ENCODE measurements at regions not wholly inside any gene's neighbourhood (a gene's known extent, or its start where the extent isn't known, plus 50 kb on each side); places are given as distances from the start of the nearest gene placed in this dataset.

DNA sequence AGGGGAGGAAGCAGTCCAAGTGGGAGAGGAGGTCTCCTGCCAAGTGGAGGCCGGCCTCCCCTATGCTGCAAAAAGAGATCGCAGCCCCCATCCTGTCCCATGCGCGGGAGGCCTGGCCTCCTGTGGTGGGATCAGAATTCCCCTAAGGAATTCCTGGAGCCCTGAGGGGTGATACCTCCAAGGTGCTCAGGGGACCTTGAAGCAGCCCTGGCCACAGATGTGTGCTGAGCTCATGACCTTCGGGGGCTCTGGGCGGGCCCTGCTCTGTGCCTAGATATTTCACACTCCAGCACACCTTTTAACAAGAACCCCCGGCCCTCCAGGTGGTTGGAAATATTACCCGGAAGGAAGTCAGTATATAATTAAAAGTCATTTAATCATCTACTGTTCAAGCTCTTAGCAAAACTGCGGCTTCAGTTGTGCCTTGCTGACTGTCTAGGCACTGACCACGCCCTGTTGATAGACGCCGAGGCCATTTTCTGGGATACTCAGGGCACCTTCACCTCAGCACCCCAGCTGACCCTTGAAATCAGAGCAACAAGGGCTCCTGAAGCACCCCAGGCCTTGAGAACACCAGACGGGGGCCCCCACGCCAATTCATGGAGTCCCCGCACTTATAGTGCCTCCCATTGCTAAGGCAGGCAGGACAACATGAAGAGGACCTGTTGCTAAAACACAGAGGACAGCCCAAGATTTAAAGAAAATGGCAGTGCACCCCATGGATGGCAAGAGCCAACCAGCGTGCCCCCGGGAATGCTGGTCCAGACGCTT lies 119.1 kb downstream of the NDUFA10 start:
- DNase-seq (ENCODE audit: low read depth): no peak

DNA sequence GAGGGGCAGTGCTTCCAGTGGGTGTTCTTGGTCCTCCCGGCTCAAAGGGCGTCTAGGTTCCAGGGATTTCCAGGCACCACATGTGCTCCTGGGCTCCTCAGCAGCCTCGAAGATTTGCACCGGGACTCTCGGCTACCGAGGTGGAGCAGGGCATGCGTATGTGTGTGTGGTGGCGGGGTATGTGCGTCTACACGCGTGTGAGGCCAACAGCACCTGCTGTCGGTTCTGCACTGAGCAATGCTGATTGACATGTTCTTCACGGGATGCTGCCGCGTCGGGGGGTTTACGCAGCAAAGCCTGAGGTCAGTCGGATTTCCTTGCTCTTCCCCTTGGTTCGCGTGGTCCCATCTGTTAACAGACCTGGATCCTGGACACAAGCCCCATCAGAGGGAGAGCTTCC lies 119.8 kb downstream of the NDUFA10 start:
- no peak for DNase-seq (ENCODE audit: low read depth)

DNA sequence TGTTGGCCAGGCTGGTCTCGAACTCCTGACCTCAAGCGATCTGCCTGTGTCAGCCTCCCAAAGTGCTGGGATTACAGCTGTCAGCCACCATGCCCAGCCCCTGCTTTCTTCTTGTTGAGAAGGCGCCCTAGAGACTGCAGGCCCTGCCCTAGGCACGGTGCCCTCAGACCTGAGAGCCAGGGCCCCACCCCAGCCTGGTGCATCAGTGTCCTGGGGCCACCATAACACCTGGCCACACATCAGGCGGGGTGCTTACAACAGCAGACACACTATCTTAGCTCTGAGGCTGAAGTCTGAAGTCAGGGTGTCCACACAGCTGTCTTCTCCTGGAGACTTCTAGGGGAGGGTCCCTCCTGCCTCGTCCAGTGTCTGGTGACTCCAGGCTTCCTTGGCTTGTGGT lies 120.6 kb downstream of the NDUFA10 start:
- DNase-seq (ENCODE audit: low read depth): no peak

DNA sequence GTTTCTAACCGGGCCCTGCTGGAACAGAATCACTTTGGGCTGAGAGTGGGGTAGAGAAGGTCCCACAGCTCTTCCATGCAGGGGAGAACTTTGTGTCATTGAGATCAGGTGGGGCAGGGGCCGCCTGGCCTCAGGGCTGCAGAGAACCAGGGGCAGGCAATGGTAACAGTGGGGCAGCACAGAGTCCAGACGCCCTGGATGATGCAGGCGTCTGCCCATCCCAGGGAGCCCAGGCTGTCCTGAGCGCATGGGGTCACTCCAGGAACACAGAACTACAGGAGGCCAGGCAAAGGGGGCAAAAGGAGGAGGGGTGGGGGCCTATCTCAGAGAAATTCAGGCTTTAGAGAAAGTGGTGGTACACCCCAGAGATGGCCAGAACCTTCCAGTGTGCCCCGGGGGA lies 121.3 kb downstream of the NDUFA10 start:
- DNase-seq (ENCODE audit: low read depth): no peak

DNA sequence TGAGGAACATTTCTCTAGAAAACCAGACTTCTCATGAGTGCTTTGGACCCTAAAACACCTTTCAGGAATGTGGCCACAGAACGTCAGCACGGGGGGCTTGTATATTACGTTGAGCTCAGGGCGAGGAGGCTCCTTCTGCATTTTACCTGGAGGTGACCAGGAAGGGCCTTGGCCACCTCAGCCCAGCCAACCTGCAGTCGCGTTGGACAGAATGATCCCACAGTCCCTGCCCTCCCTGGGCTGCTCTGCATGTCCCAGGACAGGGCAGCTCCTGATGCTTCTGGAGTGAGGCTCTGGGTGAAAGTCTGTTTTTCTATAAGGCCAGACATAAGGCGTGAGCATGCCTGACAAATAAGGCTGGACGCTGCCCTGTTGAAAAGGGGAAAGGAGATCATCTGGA lies 121.9 kb downstream of the NDUFA10 start:
- DNase-seq (ENCODE audit: low read depth): no peak

DNA sequence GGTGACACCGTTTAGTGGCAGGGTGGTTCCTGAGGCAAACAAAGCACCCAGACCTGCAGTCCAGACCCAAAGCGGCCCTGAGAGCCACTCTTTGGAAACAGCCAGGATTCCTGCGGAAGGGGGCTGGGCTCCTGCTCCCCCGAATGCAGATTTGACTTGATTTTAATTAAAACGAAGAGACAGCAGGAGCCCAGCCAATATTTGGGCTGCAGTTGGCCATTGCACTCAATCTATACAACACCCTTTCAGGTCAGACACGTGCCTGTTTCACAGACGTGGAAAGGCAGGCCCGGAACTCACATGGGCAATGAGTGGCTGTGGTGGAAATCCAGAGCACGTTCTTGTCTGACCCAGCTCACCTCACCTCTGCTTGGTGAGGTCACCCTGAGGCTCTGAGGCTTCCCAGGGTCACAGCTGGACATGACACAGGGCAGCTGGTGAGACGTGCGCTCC lies 122.4 kb downstream of the NDUFA10 start:
- DNase-seq (ENCODE audit: low read depth): no peak

DNA sequence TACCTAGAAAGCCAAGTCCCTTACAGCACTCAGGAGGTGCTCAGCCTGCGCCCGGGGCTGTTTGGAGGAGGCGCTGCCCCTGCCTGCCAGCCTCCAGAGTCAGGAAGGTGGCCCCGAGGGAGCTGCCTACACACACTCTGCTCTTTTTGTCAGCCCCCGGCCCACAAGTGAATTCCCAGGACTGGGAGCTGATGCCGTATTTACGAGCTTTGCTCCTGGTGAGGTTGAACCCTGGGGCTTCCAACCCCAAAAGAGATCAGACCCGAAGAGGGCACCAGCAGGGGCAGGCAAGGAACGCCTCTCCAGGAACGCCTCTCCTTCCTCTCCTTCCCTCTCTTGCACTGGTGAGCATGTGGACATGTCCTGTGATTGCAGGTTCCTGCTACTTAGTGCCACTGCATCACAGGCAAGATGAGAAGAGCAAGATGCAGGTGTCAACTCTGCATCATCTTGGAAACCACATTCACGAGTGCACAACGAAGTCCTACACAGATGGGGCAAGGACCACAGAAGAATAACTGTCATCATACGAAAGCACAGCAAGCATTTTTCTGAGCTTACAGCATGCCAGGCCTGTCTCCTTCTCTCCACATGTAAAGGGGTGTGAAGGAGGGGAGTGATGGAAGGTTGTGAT lies 126.7 kb downstream of the NDUFA10 start:
- DNase-seq (ENCODE audit: low read depth): no peak

DNA sequence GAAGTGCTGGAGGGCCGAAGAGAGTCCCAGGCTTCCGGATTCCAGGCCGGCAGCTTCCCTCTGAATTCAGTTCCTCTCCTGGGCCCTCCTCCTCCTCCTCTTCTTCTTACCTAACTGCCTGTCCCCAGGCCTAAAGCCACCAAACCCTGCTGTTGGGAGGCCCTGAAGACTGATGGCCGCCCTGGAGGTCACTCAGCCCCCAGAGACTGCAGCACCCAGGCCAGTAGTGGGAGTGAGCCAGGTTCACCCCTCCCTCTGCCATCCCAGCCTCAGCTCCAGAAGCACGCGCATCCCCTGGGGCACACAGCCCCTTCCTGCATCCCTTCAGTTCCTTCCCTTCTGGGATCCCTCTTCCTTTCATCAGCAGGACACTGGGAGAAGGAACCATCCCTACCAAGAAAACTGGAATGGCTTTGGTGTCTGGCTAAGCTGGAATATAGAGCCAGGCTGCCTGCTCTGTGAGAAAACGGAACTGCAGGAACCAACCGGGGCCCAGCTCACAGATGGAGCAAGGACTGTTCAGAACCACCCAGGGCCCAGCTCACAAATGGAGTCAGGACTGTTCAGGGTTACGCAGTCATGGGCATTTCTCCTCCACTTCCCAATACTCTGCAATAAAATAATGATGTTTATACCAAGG lies 127.4 kb downstream of the NDUFA10 start:
- DNase-seq (ENCODE audit: low read depth): no peak

DNA sequence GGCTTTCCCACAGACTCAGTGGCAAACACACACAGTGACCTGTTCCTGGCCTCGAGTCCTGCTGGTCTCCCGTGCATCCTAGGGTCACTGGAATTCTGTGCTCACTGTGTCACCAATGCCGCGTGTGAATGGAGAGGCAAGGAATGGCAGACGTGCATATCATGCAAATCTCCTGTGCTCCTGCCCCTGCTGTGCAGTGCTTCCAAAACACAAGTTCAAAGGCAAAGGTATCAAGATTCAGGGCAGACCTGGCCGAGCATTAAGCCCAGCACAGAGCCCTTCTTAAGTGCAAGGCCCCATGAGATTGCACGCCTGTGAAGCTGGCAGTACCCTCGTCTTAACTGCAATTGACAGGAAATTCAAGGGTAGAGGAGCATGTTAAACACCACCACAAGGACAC lies 129.1 kb downstream of the NDUFA10 start:
- no peak for DNase-seq (ENCODE audit: low read depth)

DNA sequence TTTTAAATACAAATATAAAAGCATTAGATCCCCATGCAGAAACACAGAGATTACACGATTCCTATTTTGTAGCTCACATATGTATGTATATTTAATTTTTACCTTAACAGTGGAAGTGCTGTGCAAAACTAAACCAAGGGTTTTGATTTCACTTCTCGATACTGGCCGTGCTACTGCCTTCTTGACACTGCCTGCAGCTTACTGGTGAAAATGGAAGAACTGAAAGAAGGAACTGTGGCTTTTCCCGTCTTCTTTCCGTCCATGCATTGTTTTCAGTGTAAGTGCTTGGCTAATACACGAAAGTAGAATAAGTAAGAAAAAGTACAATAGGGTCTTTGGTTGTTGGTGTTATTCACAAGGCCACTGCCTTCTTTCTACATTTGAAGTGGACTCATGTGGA lies 129.5 kb downstream of the NDUFA10 start:
- no peak for DNase-seq (ENCODE audit: low read depth)

DNA sequence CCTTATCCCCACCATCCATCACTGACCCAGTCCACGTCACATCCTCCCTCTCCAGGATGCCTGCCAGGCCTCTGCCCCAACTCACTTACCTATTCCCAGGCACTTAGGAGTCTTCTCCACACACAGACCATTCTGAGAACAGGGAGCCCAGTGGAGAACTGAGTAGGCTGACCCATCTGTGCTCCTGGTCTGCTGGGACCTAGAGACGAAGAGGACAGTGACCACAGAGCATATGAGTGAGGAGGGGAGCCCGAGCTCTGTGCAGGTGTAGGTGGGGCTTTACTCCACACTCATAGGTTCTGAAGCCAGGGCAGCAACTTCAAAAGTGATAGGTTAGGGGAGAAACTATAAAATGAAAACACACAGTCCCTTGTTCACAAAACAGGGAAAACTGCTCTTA lies 130.0 kb downstream of the NDUFA10 start:
- DNase-seq (ENCODE audit: low read depth): no peak

DNA sequence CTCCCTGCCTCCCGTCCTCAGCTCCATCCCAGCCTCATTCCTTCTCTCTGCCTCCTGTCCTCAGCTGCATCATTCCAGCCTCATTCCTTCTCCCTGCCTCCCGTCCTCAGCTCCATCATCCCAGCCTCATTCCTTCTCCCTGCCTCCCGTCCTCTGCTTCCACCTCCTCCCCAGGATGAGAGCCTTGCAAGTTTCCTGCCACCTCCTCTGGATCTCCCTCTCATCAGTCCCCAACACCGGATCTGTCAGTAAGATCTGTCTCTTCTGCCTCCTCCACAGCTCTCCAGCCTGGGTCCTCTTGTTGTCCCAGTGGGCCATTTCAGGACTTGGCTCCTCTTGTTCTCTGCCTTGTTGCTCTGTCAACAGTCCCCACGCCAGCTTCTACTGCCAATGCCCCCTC lies 130.9 kb downstream of the NDUFA10 start:
- no peak for DNase-seq (ENCODE audit: low read depth)

DNA sequence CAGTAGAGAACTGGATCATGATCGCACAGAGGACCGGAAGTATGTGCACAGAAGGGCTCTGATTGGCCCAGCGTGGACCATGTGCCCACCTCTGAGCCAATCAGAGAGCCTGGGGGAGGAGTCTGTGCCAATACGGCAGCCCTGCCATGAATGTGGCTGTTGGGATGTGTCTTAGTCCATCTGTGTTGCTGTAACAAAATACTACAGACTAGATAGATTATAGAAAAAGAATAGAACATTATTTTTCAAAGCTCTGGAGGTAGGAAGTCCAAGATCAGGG lies 132.0 kb downstream of the NDUFA10 start:
- DNase-seq (ENCODE audit: low read depth): no peak

DNA sequence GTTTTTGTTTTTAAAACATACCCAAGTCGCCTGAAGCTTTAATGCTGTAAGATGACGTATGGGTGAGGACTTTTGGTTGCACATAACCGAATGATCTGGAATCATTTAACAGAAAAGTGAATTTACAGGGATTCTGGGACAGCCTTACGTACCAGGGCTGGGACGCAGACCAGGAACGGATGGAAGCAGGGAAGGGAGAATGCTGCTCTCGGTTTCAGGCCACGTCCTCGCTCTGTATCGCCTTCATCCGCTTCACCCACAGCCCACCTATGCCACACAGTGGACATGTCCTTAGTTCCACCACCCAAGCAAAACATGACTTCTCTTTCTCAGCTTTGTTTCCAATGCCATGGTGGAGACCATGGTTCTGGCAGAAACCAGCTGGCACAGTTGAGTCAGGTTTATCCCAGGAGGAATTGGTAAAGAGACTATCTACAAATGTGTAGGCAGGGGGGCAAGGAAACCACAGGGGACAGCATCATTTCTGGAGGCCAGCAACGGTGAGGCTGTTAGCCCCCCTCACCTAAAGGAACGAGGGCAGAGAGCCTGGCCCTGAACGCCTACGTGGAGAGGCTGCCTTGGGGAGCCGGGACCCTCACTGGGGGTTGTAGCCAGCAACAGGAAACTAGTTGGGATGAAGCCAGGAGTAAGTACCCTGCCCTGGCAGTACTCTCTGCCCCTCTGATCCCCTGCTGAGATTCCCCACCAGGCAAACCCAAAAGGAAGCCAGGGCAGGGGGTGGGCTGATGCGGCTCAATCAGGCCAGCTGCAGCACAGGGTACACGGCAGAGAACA lies 132.5 kb downstream of the NDUFA10 start:
- DNase-seq (ENCODE audit: low read depth): no peak

DNA sequence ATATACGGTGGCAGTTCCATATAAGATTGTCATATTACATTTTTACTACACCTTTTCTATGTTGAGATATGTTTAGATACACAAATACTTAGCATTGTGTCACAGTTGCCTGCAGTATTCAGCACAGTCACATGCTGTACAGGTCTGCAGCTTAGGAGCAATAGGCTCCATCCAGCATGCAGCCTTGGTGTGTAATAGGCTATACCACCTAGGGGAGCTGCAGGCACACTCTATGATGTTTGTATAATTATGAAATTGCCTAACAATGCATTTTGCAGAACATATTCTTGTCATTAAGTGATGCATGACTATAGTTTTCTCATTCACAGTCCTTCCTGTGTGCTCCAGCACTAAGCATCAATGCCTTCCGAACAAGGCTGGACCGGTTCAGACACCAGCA lies 133.4 kb downstream of the NDUFA10 start:
- DNase-seq (ENCODE audit: low read depth): no peak

DNA sequence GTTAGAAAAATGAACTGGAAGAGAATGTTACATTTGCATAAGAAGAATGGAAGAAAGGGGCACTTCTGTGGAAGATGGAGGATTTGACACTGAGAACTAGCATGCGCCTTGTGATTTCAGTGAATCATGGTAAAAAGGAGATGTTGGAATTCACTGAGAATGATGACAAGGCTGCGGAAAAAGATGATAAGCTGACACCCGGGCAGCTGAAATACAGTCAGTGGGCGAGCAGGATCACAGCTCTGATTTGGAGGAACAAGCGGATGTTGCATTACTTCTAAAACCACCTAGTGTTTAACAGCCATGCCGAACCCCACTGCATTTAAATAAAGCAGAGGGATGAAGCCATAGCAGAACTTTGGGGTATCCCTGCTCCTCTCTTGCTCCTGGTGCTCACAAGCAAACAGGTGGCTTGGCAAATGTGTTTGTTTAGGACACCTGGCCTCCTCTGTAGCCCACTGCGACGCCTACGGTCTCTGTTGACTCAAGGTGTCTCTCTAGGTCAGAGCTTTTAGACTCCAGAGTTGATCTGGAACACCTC lies 134.9 kb downstream of the NDUFA10 start:
- no peak for DNase-seq (ENCODE audit: low read depth)

DNA sequence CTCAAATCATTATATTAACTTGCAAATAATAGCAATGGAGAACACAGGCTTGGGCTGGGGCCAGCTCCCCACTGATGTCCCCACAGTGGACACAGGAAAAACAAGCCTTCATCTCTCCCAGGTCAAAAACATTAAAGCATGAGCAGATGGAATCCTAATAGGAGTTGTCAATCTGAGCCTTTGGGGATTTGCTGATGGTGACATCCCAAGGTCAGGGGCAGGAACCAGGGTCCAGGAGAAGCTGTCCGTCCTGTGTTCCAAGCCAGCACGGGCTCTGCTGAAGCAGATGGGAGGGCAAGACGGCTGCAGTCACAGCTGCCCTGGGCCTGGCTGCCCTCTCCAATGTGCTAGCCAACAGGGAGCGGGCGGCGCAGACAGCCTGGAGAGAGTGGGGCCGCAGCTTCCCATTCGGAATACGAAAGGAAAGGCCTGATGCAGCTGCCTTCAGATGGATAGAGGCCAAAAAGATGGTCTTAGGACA lies 135.5 kb downstream of the NDUFA10 start:
- no peak for DNase-seq (ENCODE audit: low read depth)

DNA sequence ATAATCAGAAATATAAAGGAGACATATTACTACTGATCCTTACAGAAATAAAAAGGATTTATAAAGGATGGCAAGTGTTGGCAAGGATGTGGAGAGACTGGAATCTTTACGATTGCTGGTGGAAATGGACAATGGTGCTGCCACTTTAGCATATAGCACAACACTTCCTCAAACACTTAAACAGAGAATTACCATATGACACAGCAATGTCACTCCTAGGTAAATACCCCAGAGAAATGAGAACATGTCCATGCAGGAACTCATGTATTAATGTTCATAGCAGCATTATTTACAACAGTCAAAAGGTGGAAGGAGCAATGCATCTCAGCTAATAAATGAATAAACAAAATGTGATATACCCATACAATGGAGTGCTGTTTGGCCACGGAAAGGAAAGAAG lies 137.5 kb downstream of the NDUFA10 start:
- no peak for DNase-seq (ENCODE audit: low read depth)

DNA sequence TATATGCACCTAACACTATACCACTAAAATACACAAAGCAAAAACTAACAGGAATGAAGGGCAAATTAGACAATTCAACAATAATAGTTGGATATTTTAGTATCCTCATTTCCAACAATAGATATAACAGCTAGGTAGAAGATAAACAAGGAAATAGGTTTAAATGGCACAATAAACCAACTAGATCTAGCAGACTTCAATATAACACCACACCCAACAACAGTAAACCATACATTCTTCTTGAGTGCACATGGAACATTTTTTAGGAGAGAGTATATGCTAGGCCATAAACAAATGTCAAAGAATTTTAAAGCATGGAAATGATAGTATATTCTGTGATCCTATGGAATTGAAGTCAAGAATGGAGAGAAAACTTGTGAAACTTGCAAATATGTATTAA lies 138.4 kb downstream of the NDUFA10 start:
- DNase-seq (ENCODE audit: low read depth): no peak

DNA sequence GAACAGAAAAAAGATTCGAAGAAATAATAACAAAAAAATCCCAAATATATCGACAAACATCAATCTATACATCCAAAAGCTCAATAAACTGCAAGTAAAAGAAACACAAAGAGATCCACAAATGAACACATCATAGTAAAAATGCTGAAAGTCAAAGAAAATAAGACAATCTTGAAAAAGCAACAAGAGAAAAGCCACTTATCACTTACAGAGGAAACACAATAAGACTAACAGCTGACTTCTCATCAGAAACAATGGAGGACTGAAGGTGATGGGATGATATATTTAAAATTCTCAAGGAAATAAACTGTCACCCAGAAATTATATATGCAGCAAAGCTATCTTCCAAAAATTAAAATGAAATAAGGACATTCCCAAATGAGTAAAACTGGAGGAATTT lies 140.3 kb downstream of the NDUFA10 start:
- DNase-seq (ENCODE audit: low read depth): no peak

DNA sequence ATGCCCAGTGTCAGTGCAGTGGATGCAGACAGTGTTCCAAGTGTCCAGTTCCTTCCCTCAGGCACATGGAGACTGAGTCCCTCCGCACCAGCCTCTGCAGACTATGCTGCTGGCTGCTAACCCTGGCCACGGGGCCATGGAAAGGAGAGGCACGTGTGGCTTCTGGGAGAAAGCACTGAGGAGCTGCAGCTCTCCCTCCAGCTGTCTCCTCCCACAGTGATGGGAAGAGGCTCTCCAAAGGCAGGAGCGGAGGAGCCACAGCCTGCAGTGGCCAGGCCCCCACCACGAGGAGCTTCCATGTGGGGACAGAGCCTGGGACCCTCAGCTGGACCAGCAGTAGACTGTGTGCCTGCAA lies 141.1 kb downstream of the NDUFA10 start:
- no peak for DNase-seq (ENCODE audit: low read depth)

DNA sequence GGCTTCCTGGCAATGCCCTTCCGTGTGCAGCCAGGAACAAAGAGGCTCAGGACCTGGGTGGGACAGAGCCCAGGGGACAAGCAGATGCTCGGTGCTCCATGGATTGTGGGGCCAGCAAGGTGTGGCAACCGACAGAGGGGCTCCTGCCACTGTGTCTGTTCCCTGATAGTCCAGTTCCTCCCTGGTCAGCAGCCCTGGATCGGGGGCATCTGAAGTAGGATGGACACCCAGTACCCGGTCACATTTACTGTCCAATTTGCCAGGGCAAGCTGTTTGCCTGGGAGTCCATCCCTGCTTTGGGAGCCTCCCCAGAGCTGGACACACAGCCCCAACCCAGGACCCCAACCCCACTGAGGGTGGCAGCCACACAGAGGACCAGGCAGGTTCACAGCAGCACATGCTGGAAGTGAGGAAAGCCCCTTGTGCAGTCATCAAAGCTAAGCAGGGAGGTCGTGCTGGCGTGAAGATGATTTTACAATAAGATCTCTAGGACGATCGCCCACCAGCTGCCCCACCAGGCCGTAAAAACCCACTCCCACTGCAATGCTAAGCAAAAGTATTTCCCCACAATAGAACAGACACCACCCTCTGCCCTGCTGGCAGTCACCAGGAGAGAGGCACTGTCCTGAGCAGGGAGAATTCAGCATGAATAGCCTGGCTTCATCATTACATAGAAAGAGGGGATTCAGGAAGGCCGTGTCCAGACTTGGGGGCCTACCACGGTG lies 141.7 kb downstream of the NDUFA10 start:
- DNase-seq (ENCODE audit: low read depth): no peak

All from activated T-helper 9 cell treated with anti-CD3 and anti-CD28 coated beads, Interleukin-2, amount 50 U/mL, for 16 hours (primary cell).